ENCODE measurements at regions not wholly inside any gene's neighbourhood (a gene's known extent, or its start where the extent isn't known, plus 50 kb on each side); places are given as distances from the start of the nearest gene placed in this dataset.

DNA sequence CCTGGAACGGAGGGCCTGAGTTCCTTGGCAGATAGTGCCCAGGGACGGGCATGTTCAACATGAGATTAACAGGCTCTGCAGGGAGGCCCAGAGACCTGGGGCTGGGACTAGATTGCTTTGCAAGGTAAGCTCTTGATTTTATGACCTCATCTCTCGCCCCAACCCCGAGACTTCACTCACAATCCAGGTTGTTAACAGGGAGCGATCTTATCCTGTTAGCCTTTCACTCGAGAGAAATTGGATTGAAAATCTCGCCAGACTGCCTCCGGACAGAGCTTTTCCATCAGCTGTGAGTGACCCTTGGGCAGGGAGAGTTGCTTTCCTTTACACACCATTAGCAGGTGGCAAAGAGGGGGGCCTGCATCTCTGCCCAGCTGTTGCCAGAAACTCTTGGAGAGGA, 521.7 kb upstream of the EEF2KMT start:
- no peak for ATAC-seq (ENCODE audit: insufficient number of reproducible peaks, low FRiP score, low read depth)

GRCh38 chr16:5616841-5617240, 519.2 kb upstream of the EEF2KMT start:
- TF ChIP-seq CTCF (IDR thresholded peaks at IDR 0.05) = no peak
- DNase-seq (ENCODE audit: low spot score) (no peak), ATAC-seq (ENCODE audit: insufficient number of reproducible peaks, low FRiP score, low read depth) (no peak)
- Histone ChIP-seq H3K4me1 (ENCODE audit: control insufficient read depth in 1 of 2, low read depth in 2 of 2) (no peaks in the 10 kb centered on the region), H3K9me3 (no peaks in the 10 kb centered on the region), H3K27ac (no peak overlapping the region), H3K27me3 (replicated peaks; ENCODE audit: insufficient read depth) (no peaks in the 10 kb centered on the region), H3K4me3 (no peak overlapping the region), H3K36me3 (no peaks in the 10 kb centered on the region)

More for the DNA sequence above, 521.7 kb upstream of the EEF2KMT start:
- Histone ChIP-seq H3K27ac (no peak overlapping the region), H3K4me1 (ENCODE audit: control insufficient read depth in 1 of 2, low read depth in 2 of 2) (no peaks in the 10 kb centered on the region), H3K36me3 (no peaks in the 10 kb centered on the region), H3K9me3 (no peaks in the 10 kb centered on the region), H3K4me3 (no peak overlapping the region), H3K27me3 (replicated peaks; ENCODE audit: insufficient read depth) (no peaks in the 10 kb centered on the region)
- no peak for DNase-seq (ENCODE audit: low spot score)
- no peak for TF ChIP-seq CTCF (IDR thresholded peaks at IDR 0.05)

- DNase-seq (ENCODE audit: low spot score) = no peak
- H3K9me3 ChIP-seq = no peaks in the 10 kb centered on the region
- H3K4me3 ChIP-seq = no peak overlapping the region
- no peak overlapping the region for H3K27ac ChIP-seq
- peak; percentile 29 for TF ChIP-seq CTCF (IDR thresholded peaks at IDR 0.05)
- H3K36me3 ChIP-seq = no peaks in the 10 kb centered on the region
- H3K27me3 ChIP-seq (replicated peaks; ENCODE audit: insufficient read depth) = no peaks in the 10 kb centered on the region
- ATAC-seq (ENCODE audit: insufficient number of reproducible peaks, low FRiP score, low read depth) = no peak
- H3K4me1 ChIP-seq (ENCODE audit: control insufficient read depth in 1 of 2, low read depth in 2 of 2) = no peaks in the 10 kb centered on the region
These were observed 518.5 kb upstream of the EEF2KMT start for GRCh38 chr16:5615868-5616642.

GRCh38 chr16:5607169-5607568, 509.6 kb upstream of the EEF2KMT start:
- ATAC-seq (ENCODE audit: insufficient number of reproducible peaks, low FRiP score, low read depth) = no peak
- TF ChIP-seq CTCF (IDR thresholded peaks at IDR 0.05) = no peak

DNA sequence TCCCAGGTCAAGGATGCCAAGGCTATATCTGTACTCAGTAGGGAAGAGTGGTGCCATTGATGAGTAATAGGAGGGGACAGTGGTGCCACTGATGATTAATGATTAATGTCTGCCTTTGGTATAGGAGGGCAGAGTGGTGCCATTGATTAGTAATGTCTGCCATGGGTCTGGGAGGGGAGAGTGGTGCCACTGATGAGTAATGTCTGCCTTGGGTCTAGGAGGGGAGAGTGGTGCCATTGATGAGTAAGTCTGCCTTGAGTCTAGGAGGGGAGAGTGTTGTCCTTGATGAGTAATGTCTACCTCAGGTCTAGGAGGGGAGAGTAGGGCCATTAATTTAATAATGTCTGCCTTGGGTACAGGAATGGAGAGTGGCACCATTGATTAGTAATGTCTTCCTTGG, 507.8 kb upstream of the EEF2KMT start:
- no peak for DNase-seq (ENCODE audit: low spot score)
- ATAC-seq (ENCODE audit: insufficient number of reproducible peaks, low FRiP score, low read depth) = no peak
- Histone ChIP-seq H3K27ac (no peak overlapping the region), H3K27me3 (replicated peaks; ENCODE audit: insufficient read depth) (no peaks in the 10 kb centered on the region), H3K36me3 (no peaks in the 10 kb centered on the region), H3K9me3 (no peaks in the 10 kb centered on the region), H3K4me1 (ENCODE audit: control insufficient read depth in 1 of 2, low read depth in 2 of 2) (no peaks in the 10 kb centered on the region), H3K4me3 (no peak overlapping the region)
- no peak for TF ChIP-seq CTCF (IDR thresholded peaks at IDR 0.05)

More at GRCh38 chr16:5607169-5607568, 509.6 kb upstream of the EEF2KMT start:
- Histone ChIP-seq H3K9me3 (no peaks in the 10 kb centered on the region), H3K27me3 (replicated peaks; ENCODE audit: insufficient read depth) (no peaks in the 10 kb centered on the region), H3K4me1 (ENCODE audit: control insufficient read depth in 1 of 2, low read depth in 2 of 2) (no peaks in the 10 kb centered on the region), H3K36me3 (no peaks in the 10 kb centered on the region), H3K27ac (no peak overlapping the region), H3K4me3 (no peak overlapping the region)
- DNase-seq (ENCODE audit: low spot score) = no peak

Measured in thoracic aorta (tissue), 2 donors.